Heart left ventricle (tissue), 13 donors: ENCODE measurements at regions not wholly inside any gene's neighbourhood (a gene's known extent, or its start where the extent isn't known, plus 50 kb on each side); places are given as distances from the start of the nearest gene placed in this dataset.

Experiments
- CTCF ChIP-seq, 12 donors: fragments of 200-600 bp; sonication (generic) in 4 of 12; IDR thresholded peaks; one replicate each; pipeline versions ENCODE4 v1.5.0 to v1.8.0; 2018 to 2022; ENCODE audit warnings: antibody characterized with exemption in 12 of 12, mild to moderate bottlenecking in 5 of 12
- POLR2A ChIP-seq, 2 donors: fragments of 450-650 bp; IDR thresholded peaks; one replicate each; pipeline ENCODE4 v1.6.1; 2017; ENCODE audit warnings: antibody characterized with exemption in 2 of 2, mild to moderate bottlenecking in 2 of 2, moderate library complexity in 2 of 2
- donor health status: ischemic (EF 13 %, LVEDD 7.1; RV severe dilation, severe dysfunction).
- donor health status: DM: no; HTN: yes; CAD: no.
- donor health status: DM: no; HTN: no; CAD: no.
- donor health status: ischemic (EF 25% LVEDD 6.9; RV normal size, moderate dysfunction).
- donor health status: ischemic (EF 25% LVEDD 5.7; RV mildly dilated, moderate dysfunction).
- donor health status: ischemic (EF 35%, LVEDD 5.7; RV mildly dilated, moderate dysfunction).
- donor health status: nonischemic (EF 11% LVEDD 7.7; RV severe dilation, severe dysfunction).
- donor health status: DM: yes; HTN: yes; CAD: no.
- donor health status: PGD.
- donor health status: ischemic (EF 29% LVEDD 5.4; RV normal size, mild dysfunction).
- donor health status: nonischemic (EF 23%, LVEDD 6.1; RV moderate dilation, normal function).

- TF ChIP-seq POLR2A (IDR thresholded peaks at IDR 0.05) (no peak), CTCF (IDR thresholded peaks at IDR 0.05) (no peak)
Measured at GRCh38 chr2:241947004-241947350, 77.4 kb downstream of the RTP5 start.
